ENCODE measurements at regions not wholly inside any gene's neighbourhood (a gene's known extent, or its start where the extent isn't known, plus 50 kb on each side); places are given as distances from the start of the nearest gene placed in this dataset.

GRCh38 chr4:11299016-11299415 is 129.7 kb downstream of the HS3ST1 start:
- H3K4me3 ChIP-seq (ENCODE audit: low read depth, low read length): no peak overlapping the region
- no peak for TF ChIP-seq CTCF (conservative IDR thresholded peaks at IDR 0.05; ENCODE audit: low read depth, low read length)
- no peak for DNase-seq (ENCODE audit: low read depth)

- TF ChIP-seq CTCF (conservative IDR thresholded peaks at IDR 0.05; ENCODE audit: low read depth, low read length): no peak
- H3K4me3 ChIP-seq (ENCODE audit: low read depth, low read length): no peak overlapping the region
- no peak for DNase-seq (ENCODE audit: low read depth)
These were observed 130.2 kb downstream of the HS3ST1 start for GRCh38 chr4:11298451-11298850.

GRCh38 chr4:11297627-11298026 is 131.1 kb downstream of the HS3ST1 start:
- no peak for DNase-seq (ENCODE audit: low read depth)
- no peak overlapping the region for H3K4me3 ChIP-seq (ENCODE audit: low read depth, low read length)
- no peak for TF ChIP-seq CTCF (conservative IDR thresholded peaks at IDR 0.05; ENCODE audit: low read depth, low read length)

- no peak for DNase-seq (ENCODE audit: low read depth)
- TF ChIP-seq CTCF (conservative IDR thresholded peaks at IDR 0.05; ENCODE audit: low read depth, low read length): no peak
- no peak overlapping the region for H3K4me3 ChIP-seq (ENCODE audit: low read depth, low read length)
These were observed 131.5 kb downstream of the HS3ST1 start for GRCh38 chr4:11297201-11297600.

GRCh38 chr4:11293866-11294265 is 134.8 kb downstream of the HS3ST1 start:
- no peak overlapping the region for H3K4me3 ChIP-seq (ENCODE audit: low read depth, low read length)
- TF ChIP-seq CTCF (conservative IDR thresholded peaks at IDR 0.05; ENCODE audit: low read depth, low read length): no peak
- peak; percentile 3 for DNase-seq (ENCODE audit: low read depth)

- TF ChIP-seq CTCF (conservative IDR thresholded peaks at IDR 0.05; ENCODE audit: low read depth, low read length): no peak
- H3K4me3 ChIP-seq (ENCODE audit: low read depth, low read length): no peak overlapping the region
- no peak for DNase-seq (ENCODE audit: low read depth)
These were observed 141.6 kb downstream of the HS3ST1 start for GRCh38 chr4:11287055-11287454.

GRCh38 chr4:11286533-11286932 is 142.2 kb downstream of the HS3ST1 start:
- TF ChIP-seq CTCF (conservative IDR thresholded peaks at IDR 0.05; ENCODE audit: low read depth, low read length): no peak
- H3K4me3 ChIP-seq (ENCODE audit: low read depth, low read length): no peak overlapping the region
- no peak for DNase-seq (ENCODE audit: low read depth)

All from choroid plexus epithelial cell (primary cell).